Neuronal stem cell (in vitro differentiated cells): ENCODE measurements at regions not wholly inside any gene's neighbourhood (a gene's known extent, or its start where the extent isn't known, plus 50 kb on each side); places are given as distances from the start of the nearest gene placed in this dataset.

ENCODE experiments used
- DNase-seq: peaks from one replicate; pipeline ENCODE4 v3.0.0-alpha.2; 2013; ENCODE audit warnings: low spot score
- H2AFZ ChIP-seq: one replicate; pipeline ENCODE4 v1.6.1; 2013; ENCODE audit warnings: mild to moderate bottlenecking, low read length, inconsistent platforms
- H2AK5ac ChIP-seq: 2 replicates; pipeline ENCODE4 v1.6.1; 2013; ENCODE audit warnings: low read depth, mild to moderate bottlenecking, inconsistent platforms, low read length, moderate library complexity, mixed read lengths
- H2BK120ac ChIP-seq: 2 replicates; pipeline ENCODE4 v1.6.1; 2013; ENCODE audit warnings: low read depth, mild to moderate bottlenecking, inconsistent platforms, low read length, moderate library complexity, mixed read lengths
- H2BK12ac ChIP-seq: one replicate; pipeline ENCODE4 v1.6.1; 2013; ENCODE audit warnings: low read length, inconsistent platforms
- H2BK15ac ChIP-seq: 2 replicates; pipeline ENCODE4 v1.6.1; 2013; ENCODE audit warnings: mild to moderate bottlenecking, low read length, inconsistent platforms, mixed read lengths
- H2BK5ac ChIP-seq: one replicate; pipeline ENCODE4 v1.6.1; 2013; ENCODE audit warnings: inconsistent platforms, mild to moderate bottlenecking, low read length, moderate library complexity
- H3K14ac ChIP-seq: one replicate; pipeline ENCODE4 v1.6.1; 2013; ENCODE audit warnings: low read length, inconsistent platforms
- H3K18ac ChIP-seq: 2 replicates; pipeline ENCODE4 v1.6.1; 2013; ENCODE audit warnings: low read length, inconsistent platforms
- H3K23ac ChIP-seq: 2 replicates; pipeline ENCODE4 v1.6.1; 2013; ENCODE audit warnings: low read depth, mild to moderate bottlenecking, mixed read lengths, low read length, inconsistent platforms; ENCODE audit not compliant: poor library complexity
- H3K27ac ChIP-seq: replicated peaks from 3 replicates; pipeline ENCODE4 v1.5.1; 2013; ENCODE audit warnings: low read length, inconsistent platforms
- H3K27me3 ChIP-seq, 3 experiments: 2 replicates each; pipeline ENCODE4 v1.6.1; 2013; ENCODE audit warnings: low read length in 3 of 3, mild to moderate bottlenecking in 2 of 3, inconsistent platforms in 1 of 3, low read depth in 1 of 3, mixed read lengths in 1 of 3, moderate library complexity in 1 of 3; ENCODE audit not compliant: control insufficient read depth in 3 of 3, insufficient read depth in 3 of 3
- H3K36me3 ChIP-seq, 2 donors: replicated peaks in 1 of 2; 2 replicates each; pipeline ENCODE4 v1.6.1; 2013; ENCODE audit warnings: low read length in 2 of 2; ENCODE audit not compliant: control insufficient read depth in 2 of 2, insufficient read depth in 2 of 2
- H3K4ac ChIP-seq: 2 replicates; pipeline ENCODE4 v1.6.1; 2013; ENCODE audit warnings: inconsistent platforms, mild to moderate bottlenecking, low read length, moderate library complexity
- H3K4me1 ChIP-seq, 2 donors: 1 replicate in 1 of 2; 2 replicates in 1 of 2; pipeline ENCODE4 v1.6.1; 2013; ENCODE audit warnings: low read length in 2 of 2, low read depth in 1 of 2; ENCODE audit not compliant: control insufficient read depth in 2 of 2, insufficient read depth in 1 of 2
- H3K4me2 ChIP-seq: one replicate; pipeline ENCODE4 v1.6.1; 2013; ENCODE audit warnings: mild to moderate bottlenecking, low read length, inconsistent platforms; ENCODE audit not compliant: insufficient read depth, poor library complexity, severe bottlenecking
- H3K4me3 ChIP-seq, 2 donors: 2 replicates each; pipeline ENCODE4 v1.5.1; 2013; ENCODE audit warnings: low read length in 2 of 2, mild to moderate bottlenecking in 2 of 2, inconsistent platforms in 1 of 2, moderate library complexity in 1 of 2
- H3K79me1 ChIP-seq: one replicate; pipeline ENCODE4 v1.6.1; 2013; ENCODE audit warnings: low read depth, mild to moderate bottlenecking, inconsistent platforms, low read length, moderate library complexity
- H3K9ac ChIP-seq: one replicate; pipeline ENCODE4 v1.6.1; 2013; ENCODE audit warnings: mild to moderate bottlenecking, low read depth, low read length, inconsistent platforms; ENCODE audit not compliant: poor library complexity
- H3K9me3 ChIP-seq, 2 donors: replicated peaks in 1 of 2; 2 replicates each; pipeline versions ENCODE3 to v1.6.1; 2013; ENCODE audit warnings: low read length in 2 of 2, mild to moderate bottlenecking in 2 of 2, inconsistent platforms in 1 of 2, low read depth in 1 of 2, mixed read lengths in 1 of 2, moderate library complexity in 1 of 2; ENCODE audit not compliant: control insufficient read depth in 2 of 2, insufficient read depth in 1 of 2
- H4K8ac ChIP-seq: one replicate; pipeline ENCODE4 v1.6.1; 2013; ENCODE audit warnings: low read depth, mild to moderate bottlenecking, inconsistent platforms, low read length, moderate library complexity
- H4K91ac ChIP-seq: one replicate; pipeline ENCODE4 v1.6.1; 2013; ENCODE audit warnings: low read length, low read depth, mild to moderate bottlenecking, inconsistent platforms; ENCODE audit not compliant: poor library complexity
- WGBS, 2 donors: extraction: QIAGEN DNeasy Blood & Tissue Kit; methylation state at CpG; one replicate each; pipeline ENCODE4 v1.1.7; 2013; ENCODE audit warnings: missing lambda C conversion rate in 2 of 2, mixed read lengths in 1 of 2; ENCODE audit not compliant: insufficient read length in 2 of 2, insufficient replicate concordance in 1 of 2; ENCODE audit errors: extremely low coverage in 2 of 2; 5-methylcytosine and 5-hydroxymethylcytosine counted together

DNA sequence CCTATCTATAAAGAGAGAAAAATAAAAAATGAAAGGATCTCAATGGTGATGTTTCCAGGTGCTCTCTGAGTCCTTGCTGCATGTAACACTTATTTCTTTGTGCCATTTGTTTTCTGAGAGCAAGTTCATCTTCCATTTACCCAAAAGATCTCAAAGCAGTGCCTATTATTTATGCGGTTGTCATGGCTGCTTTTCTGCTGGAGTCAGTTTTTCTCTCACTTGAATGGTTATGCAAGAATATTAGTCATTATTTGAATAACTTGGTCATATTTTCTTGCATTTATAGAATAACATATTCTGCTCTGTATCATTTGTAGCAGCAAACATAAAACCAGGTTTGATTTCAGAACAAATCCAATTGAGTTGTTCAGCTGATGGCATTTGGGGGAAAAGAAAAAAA is 141.8 kb upstream of the G2E3 start:
- Histone ChIP-seq H2BK12ac (no peak overlapping the region), H3K27me3 (no peaks in the 10 kb centered on the region), H3K79me1 (no peaks in the 10 kb centered on the region), H3K36me3 (no peaks in the 10 kb centered on the region), H2BK120ac (no peak overlapping the region), H4K91ac (no peak overlapping the region), H3K14ac (no peak overlapping the region), H3K18ac (no peak overlapping the region), H3K4me2 (no peak overlapping the region), H3K4ac (no peak overlapping the region), H3K9ac (no peak overlapping the region), H3K23ac (no peak overlapping the region), H3K4me1 (peaks cover 0 to 4% of the 10 kb centered on the region in 2 donors), H4K8ac (no peak overlapping the region), H3K4me3 (no peak overlapping the region), H3K27ac (no peak overlapping the region), H2BK15ac (no peak overlapping the region), H2AFZ (no peak overlapping the region), H3K9me3 (no peaks in the 10 kb centered on the region), H2BK5ac (no peak overlapping the region), H2AK5ac (no peak overlapping the region)
- no CpG with 5 or more reads among the region's 1 CpG for WGBS, 2 donors
- DNase-seq: no peak

DNA sequence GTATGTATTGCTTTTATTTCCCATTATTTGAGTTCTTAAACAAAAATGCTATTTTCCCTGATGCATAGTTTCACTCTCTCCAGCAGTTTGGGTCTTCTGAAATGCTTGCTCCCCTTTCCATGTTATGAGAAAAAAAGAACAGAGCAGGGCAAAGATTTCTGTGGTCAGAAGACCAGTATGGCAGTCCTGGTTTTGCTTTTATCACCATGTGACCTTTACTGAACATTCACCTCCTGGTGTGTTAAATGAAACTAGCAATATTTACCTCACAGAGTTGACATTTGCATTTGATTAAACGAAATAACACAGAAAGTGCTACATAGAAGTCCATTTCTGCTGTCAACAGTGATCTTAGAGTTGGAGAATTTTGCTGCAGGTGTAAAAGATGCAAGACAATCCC is 141.0 kb upstream of the G2E3 start:
- Histone ChIP-seq H3K23ac (no peak overlapping the region), H3K27me3 (no peaks in the 10 kb centered on the region), H2BK120ac (no peak overlapping the region), H3K4ac (no peak overlapping the region), H4K8ac (no peak overlapping the region), H3K79me1 (no peaks in the 10 kb centered on the region), H2AK5ac (no peak overlapping the region), H3K18ac (no peak overlapping the region), H2BK12ac (no peak overlapping the region), H2BK5ac (no peak overlapping the region), H4K91ac (no peak overlapping the region), H3K4me1 (peaks cover 0 to 4% of the 10 kb centered on the region in 2 donors), H2AFZ (no peak overlapping the region), H3K27ac (no peak overlapping the region), H3K9me3 (no peaks in the 10 kb centered on the region), H3K4me3 (no peak overlapping the region), H3K14ac (no peak overlapping the region), H3K36me3 (no peaks in the 10 kb centered on the region), H2BK15ac (no peak overlapping the region), H3K4me2 (no peak overlapping the region), H3K9ac (no peak overlapping the region)
- no CpG with 5 or more reads among the region's 1 CpG for WGBS, 2 donors
- no peak for DNase-seq

DNA sequence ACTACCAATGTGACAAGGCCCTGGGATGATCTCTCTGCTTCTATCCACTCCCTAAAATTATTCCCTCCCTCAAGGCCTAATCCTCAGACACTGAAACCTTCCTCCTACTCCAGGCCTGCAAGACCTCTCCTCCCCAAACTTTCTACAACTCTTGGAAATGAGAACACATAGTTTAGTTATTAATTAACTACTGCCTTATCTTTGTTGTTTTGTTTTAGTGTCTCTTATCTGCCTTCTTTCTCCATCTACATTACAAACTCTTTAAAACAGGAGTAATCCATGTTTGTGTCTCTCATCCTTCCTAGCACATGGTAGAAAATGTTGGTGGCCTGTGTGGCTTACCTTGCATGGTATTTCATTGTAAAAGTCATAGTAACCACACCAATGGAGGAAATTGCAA is 139.9 kb upstream of the G2E3 start:
- peaks cover 0 to 4% of the 10 kb centered on the region in 2 donors for H3K4me1 ChIP-seq
- H3K9ac ChIP-seq: no peak overlapping the region
- no peak overlapping the region for H3K14ac ChIP-seq
- no peaks in the 10 kb centered on the region for H3K9me3 ChIP-seq
- H2BK5ac ChIP-seq: no peak overlapping the region
- no peaks in the 10 kb centered on the region for H3K79me1 ChIP-seq
- no peak overlapping the region for H3K4me3 ChIP-seq
- no peak overlapping the region for H2AK5ac ChIP-seq
- no peak overlapping the region for H2BK120ac ChIP-seq
- H3K27ac ChIP-seq: no peak overlapping the region
- H3K4me2 ChIP-seq: no peak overlapping the region
- no peaks in the 10 kb centered on the region for H3K27me3 ChIP-seq
- no peaks in the 10 kb centered on the region for H3K36me3 ChIP-seq
- H3K18ac ChIP-seq: no peak overlapping the region
- no peak overlapping the region for H4K8ac ChIP-seq
- DNase-seq: no peak
- H3K23ac ChIP-seq: no peak overlapping the region
- H3K4ac ChIP-seq: no peak overlapping the region
- H2BK12ac ChIP-seq: no peak overlapping the region
- no peak overlapping the region for H4K91ac ChIP-seq
- H2AFZ ChIP-seq: no peak overlapping the region
- no peak overlapping the region for H2BK15ac ChIP-seq

GRCh38 chr14:30420515-30420914 is 138.4 kb upstream of the G2E3 start:
- WGBS, 2 donors: no CpG with 5 or more reads among the region's 1 CpG
- Histone ChIP-seq H3K79me1 (no peaks in the 10 kb centered on the region), H3K9ac (no peak overlapping the region), H3K4ac (no peak overlapping the region), H2BK12ac (no peak overlapping the region), H3K27me3 (no peaks in the 10 kb centered on the region), H3K14ac (no peak overlapping the region), H3K27ac (no peak overlapping the region), H2AFZ (no peak overlapping the region), H3K4me2 (no peak overlapping the region), H3K4me1 (peaks cover 0 to 1% of the 10 kb centered on the region in 2 donors), H4K8ac (no peak overlapping the region), H2BK15ac (no peak overlapping the region), H3K18ac (no peak overlapping the region), H3K23ac (no peak overlapping the region), H2AK5ac (no peak overlapping the region), H2BK120ac (no peak overlapping the region), H3K36me3 (no peaks in the 10 kb centered on the region), H2BK5ac (no peak overlapping the region), H3K9me3 (no peaks in the 10 kb centered on the region), H3K4me3 (no peak overlapping the region), H4K91ac (no peak overlapping the region)
- no peak for DNase-seq
